ENCODE measurements at regions not wholly inside any gene's neighbourhood (a gene's known extent, or its start where the extent isn't known, plus 50 kb on each side); places are given as distances from the start of the nearest gene placed in this dataset.

DNA sequence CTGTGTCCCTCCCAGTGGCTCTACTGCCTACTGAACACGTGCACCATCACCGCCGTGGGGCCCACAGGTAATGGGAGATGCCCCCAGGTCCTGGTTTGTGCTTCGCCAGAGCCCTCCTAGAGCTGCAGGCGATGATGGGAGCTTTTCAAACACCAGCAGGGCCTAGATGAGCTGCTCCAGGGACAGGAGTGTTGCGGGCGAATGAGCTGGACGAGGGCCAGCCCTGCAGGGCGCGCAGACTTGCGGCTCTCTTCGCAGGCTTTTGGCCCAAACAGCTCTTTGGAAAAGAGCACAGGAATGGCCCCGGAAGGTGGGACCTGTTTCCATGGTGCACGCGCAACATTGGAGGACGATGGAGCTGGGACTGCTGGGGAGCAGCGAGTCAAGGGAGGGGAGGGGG, 409.3 kb upstream of the SULF2 start:
- Mint-ChIP-seq H3K4me1 (peaks cover 10% of the 10 kb centered on the region), H3K36me3 (no peaks in the 10 kb centered on the region), H3K27me3 (ENCODE audit: low read depth) (no peaks in the 10 kb centered on the region), H3K4me3 (no peak overlapping the region), H3K9me3 (no peaks in the 10 kb centered on the region), H3K27ac (no peak overlapping the region)
- DNase-seq (ENCODE audit: low spot score) (no peak), ATAC-seq (no peak)
- no peak for TF ChIP-seq TEAD4 (CRISPR knock-in tag; IDR thresholded peaks at IDR 0.05)
- CTCF ChIA-PET = no interaction called here
- POLR2A ChIA-PET = no interaction called here

DNA sequence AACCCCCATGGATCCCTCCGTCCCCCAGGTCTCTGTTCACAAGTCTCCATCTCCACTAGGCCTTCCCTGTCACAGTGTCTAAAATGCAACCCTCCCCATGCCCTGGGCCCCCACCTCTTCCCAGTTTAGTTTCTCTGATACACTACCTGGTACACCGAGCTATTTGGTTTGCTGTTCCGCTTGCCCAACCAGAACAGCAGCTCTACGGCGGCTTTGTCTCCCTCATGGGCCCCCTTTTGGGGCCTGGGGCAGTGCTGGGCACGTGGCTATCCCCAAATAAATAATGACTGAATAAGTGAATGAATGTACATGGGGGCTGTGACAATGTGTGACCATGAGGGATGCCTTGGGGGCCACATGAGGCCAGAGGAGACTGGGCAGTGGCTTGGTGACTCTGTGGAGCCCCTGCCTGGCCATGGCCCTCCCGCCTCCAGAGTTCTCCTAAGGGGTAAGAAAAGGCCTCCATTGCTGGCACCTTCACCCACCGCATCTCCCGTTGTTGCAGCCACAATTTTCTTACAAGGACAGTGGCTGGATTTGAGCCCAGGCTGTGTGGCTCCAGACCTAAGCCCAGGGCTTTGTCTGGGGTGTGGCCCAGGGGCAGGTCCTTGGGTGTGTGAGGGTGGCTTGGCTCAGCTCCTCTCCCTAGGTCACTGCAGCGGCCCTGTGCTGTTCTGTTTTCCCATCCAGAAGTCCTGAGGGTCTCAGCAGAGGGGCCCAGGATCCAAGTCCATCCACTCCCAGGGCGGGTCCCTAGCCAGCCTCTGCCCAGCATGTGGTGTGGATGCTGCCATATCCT, 408.5 kb upstream of the SULF2 start:
- DNase-seq (ENCODE audit: low spot score) = no peak
- Mint-ChIP-seq H3K36me3 (no peaks in the 10 kb centered on the region), H3K27me3 (ENCODE audit: low read depth) (no peaks in the 10 kb centered on the region), H3K27ac (no peak overlapping the region), H3K4me3 (no peak overlapping the region), H3K4me1 (peaks cover 15% of the 10 kb centered on the region), H3K9me3 (peaks cover 3% of the 10 kb centered on the region; the same call in 1 of the 2 replicates)
- ATAC-seq = no peak
- ChIA-PET POLR2A (no interaction called here), CTCF (no interaction called here)
- TF ChIP-seq, protein P1, sequence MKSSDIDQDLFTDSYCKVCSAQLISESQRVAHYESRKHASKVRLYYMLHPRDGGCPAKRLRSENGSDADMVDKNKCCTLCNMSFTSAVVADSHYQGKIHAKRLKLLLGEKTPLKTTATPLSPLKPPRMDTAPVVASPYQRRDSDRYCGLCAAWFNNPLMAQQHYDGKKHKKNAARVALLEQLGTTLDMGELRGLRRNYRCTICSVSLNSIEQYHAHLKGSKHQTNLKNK (CRISPR knock-in tag; IDR thresholded peaks at IDR 0.05) = no peak
- TF ChIP-seq, protein P2, sequence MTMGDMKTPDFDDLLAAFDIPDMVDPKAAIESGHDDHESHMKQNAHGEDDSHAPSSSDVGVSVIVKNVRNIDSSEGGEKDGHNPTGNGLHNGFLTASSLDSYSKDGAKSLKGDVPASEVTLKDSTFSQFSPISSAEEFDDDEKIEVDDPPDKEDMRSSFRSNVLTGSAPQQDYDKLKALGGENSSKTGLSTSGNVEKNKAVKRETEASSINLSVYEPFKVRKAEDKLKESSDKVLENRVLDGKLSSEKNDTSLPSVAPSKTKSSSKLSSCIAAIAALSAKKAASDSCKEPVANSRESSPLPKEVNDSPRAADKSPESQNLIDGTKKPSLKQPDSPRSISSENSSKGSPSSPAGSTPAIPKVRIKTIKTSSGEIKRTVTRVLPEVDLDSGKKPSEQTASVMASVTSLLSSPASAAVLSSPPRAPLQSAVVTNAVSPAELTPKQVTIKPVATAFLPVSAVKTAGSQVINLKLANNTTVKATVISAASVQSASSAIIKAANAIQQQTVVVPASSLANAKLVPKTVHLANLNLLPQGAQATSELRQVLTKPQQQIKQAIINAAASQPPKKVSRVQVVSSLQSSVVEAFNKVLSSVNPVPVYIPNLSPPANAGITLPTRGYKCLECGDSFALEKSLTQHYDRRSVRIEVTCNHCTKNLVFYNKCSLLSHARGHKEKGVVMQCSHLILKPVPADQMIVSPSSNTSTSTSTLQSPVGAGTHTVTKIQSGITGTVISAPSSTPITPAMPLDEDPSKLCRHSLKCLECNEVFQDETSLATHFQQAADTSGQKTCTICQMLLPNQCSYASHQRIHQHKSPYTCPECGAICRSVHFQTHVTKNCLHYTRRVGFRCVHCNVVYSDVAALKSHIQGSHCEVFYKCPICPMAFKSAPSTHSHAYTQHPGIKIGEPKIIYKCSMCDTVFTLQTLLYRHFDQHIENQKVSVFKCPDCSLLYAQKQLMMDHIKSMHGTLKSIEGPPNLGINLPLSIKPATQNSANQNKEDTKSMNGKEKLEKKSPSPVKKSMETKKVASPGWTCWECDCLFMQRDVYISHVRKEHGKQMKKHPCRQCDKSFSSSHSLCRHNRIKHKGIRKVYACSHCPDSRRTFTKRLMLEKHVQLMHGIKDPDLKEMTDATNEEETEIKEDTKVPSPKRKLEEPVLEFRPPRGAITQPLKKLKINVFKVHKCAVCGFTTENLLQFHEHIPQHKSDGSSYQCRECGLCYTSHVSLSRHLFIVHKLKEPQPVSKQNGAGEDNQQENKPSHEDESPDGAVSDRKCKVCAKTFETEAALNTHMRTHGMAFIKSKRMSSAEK (CRISPR knock-in tag; IDR thresholded peaks at IDR 0.05; ENCODE audit: borderline replicate concordance) = no peak
- no peak for TF ChIP-seq GTF2I (CRISPR knock-in tag; conservative IDR thresholded peaks at IDR 0.05)

DNA sequence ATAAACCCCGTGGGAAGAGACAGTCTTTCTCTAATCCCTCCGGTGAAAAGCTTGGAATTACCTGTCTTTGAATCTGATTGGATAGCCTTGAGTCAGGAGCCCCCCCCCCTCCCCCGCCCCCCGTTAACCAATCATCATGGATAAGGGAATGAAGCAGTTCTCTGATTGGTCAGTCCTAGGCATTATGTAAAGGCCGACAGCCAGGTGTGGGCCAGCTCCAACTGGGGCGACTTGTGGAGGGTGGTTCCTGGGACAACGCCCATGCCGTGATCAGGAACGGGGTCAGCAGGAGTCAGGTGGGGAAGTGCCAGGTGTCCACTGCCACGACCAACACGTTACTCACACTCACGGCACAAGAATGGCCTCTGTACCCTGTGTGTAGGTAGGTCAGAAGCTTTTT, 406.8 kb upstream of the SULF2 start:
- peaks cover 3% of the 10 kb centered on the region; the same call in 1 of the 2 replicates for H3K9me3 Mint-ChIP-seq
- peaks cover 18% of the 10 kb centered on the region for H3K4me1 Mint-ChIP-seq
- no peaks in the 10 kb centered on the region for H3K36me3 Mint-ChIP-seq
- ATAC-seq (no peak), DNase-seq (ENCODE audit: low spot score) (no peak)
- no peak overlapping the region for H3K27ac Mint-ChIP-seq
- no peak overlapping the region for H3K4me3 Mint-ChIP-seq
- POLR2A ChIA-PET = interaction anchor here (0.7 kb wide), 1 partner anchor 38 kb away, joined by 3 read pairs; no protein-coding TSS in a partner anchor
- CTCF ChIA-PET = interaction anchor here (0.6 to 3.5 kb wide), 2 partner anchors 429 to 1640 kb away, joined by 5 to 20 read pairs; no protein-coding TSS in a partner anchor
- no peaks in the 10 kb centered on the region for H3K27me3 Mint-ChIP-seq (ENCODE audit: low read depth)
- TF ChIP-seq NFE2L1 (CRISPR knock-in tag; IDR thresholded peaks at IDR 0.05) (no peak), CBFB (CRISPR knock-in tag; IDR thresholded peaks at IDR 0.05; ENCODE audit: low read depth) (no peak), GTF2I (CRISPR knock-in tag; conservative IDR thresholded peaks at IDR 0.05) (no peak), PRRX2 (CRISPR knock-in tag; IDR thresholded peaks at IDR 0.05) (no peak), RELA (CRISPR knock-in tag; IDR thresholded peaks at IDR 0.05; ENCODE audit: borderline replicate concordance) (no peak)
- TF ChIP-seq, protein P3, sequence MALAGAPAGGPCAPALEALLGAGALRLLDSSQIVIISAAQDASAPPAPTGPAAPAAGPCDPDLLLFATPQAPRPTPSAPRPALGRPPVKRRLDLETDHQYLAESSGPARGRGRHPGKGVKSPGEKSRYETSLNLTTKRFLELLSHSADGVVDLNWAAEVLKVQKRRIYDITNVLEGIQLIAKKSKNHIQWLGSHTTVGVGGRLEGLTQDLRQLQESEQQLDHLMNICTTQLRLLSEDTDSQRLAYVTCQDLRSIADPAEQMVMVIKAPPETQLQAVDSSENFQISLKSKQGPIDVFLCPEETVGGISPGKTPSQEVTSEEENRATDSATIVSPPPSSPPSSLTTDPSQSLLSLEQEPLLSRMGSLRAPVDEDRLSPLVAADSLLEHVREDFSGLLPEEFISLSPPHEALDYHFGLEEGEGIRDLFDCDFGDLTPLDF (CRISPR knock-in tag; IDR thresholded peaks at IDR 0.05) = no peak
- TF ChIP-seq, protein P4, sequence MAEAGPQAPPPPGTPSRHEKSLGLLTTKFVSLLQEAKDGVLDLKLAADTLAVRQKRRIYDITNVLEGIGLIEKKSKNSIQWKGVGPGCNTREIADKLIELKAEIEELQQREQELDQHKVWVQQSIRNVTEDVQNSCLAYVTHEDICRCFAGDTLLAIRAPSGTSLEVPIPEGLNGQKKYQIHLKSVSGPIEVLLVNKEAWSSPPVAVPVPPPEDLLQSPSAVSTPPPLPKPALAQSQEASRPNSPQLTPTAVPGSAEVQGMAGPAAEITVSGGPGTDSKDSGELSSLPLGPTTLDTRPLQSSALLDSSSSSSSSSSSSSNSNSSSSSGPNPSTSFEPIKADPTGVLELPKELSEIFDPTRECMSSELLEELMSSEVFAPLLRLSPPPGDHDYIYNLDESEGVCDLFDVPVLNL (CRISPR knock-in tag; IDR thresholded peaks at IDR 0.05; ENCODE audit: borderline replicate concordance, low read depth) = no peak
- TF ChIP-seq, protein P5, sequence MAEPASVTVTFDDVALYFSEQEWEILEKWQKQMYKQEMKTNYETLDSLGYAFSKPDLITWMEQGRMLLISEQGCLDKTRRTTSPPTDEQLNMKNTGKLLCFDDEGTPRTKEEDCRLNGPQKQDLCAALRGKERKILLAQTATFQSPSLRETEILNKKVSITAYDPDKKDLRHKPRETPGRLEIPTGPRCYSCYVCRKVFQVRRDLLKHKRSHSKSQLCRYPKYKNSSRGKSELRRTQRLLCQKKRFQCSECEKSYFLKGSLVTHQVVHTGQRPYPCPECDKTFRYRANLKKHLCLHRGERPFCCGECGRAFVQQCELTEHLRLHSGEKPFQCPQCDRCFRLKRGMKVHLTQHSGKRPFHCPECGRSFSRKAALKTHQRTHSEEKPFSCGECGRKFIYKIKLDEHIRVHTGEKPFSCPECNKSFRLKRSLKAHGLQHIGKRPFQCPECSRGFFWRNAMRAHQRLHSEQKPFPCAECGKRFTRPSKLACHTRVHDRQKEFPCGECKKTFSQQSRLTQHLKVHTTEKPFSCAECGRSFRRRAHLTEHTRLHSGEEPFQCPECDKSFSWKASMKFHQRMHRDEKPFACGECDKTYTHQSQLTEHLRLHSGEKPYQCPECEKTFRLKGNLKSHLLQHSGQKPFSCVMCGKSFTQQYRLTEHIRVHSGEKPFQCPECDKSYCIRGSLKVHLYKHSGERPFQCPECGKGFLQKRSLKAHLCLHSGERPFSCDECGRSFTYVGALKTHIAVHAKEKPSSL (CRISPR knock-in tag; conservative IDR thresholded peaks at IDR 0.05) = no peak
- TF ChIP-seq, protein P6, sequence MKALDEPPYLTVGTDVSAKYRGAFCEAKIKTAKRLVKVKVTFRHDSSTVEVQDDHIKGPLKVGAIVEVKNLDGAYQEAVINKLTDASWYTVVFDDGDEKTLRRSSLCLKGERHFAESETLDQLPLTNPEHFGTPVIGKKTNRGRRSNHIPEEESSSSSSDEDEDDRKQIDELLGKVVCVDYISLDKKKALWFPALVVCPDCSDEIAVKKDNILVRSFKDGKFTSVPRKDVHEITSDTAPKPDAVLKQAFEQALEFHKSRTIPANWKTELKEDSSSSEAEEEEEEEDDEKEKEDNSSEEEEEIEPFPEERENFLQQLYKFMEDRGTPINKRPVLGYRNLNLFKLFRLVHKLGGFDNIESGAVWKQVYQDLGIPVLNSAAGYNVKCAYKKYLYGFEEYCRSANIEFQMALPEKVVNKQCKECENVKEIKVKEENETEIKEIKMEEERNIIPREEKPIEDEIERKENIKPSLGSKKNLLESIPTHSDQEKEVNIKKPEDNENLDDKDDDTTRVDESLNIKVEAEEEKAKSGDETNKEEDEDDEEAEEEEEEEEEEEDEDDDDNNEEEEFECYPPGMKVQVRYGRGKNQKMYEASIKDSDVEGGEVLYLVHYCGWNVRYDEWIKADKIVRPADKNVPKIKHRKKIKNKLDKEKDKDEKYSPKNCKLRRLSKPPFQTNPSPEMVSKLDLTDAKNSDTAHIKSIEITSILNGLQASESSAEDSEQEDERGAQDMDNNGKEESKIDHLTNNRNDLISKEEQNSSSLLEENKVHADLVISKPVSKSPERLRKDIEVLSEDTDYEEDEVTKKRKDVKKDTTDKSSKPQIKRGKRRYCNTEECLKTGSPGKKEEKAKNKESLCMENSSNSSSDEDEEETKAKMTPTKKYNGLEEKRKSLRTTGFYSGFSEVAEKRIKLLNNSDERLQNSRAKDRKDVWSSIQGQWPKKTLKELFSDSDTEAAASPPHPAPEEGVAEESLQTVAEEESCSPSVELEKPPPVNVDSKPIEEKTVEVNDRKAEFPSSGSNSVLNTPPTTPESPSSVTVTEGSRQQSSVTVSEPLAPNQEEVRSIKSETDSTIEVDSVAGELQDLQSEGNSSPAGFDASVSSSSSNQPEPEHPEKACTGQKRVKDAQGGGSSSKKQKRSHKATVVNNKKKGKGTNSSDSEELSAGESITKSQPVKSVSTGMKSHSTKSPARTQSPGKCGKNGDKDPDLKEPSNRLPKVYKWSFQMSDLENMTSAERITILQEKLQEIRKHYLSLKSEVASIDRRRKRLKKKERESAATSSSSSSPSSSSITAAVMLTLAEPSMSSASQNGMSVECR (CRISPR knock-in tag; IDR thresholded peaks at IDR 0.05; ENCODE audit: borderline replicate concordance) = no peak
- TF ChIP-seq, protein P7, sequence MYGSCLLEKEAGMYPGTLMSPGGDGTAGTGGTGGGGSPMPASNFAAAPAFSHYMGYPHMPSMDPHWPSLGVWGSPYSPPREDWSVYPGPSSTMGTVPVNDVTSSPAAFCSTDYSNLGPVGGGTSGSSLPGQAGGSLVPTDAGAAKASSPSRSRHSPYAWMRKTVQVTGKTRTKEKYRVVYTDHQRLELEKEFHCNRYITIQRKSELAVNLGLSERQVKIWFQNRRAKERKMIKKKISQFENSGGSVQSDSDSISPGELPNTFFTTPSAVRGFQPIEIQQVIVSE (CRISPR knock-in tag; IDR thresholded peaks at IDR 0.05; ENCODE audit: borderline replicate concordance) = no peak
